WERI-Rb-1 (cell line): ENCODE measurements at regions not wholly inside any gene's neighbourhood (a gene's known extent, or its start where the extent isn't known, plus 50 kb on each side); places are given as distances from the start of the nearest gene placed in this dataset.
"Not testable (repeated sequence)": the region's sequence is repeated elsewhere in the genome, so short reads cannot be mapped to it uniquely, and the experiment has no call there.

Source experiments
- DNase-seq: peaks from one replicate; pipeline ENCODE4 v3.0.0-alpha.2; 2020
- H3K27ac ChIP-seq: fragments of 250-450 bp; sonication (Bioruptor Pico); 2 replicates; pipeline ENCODE4 v1.5.1; 2020; ENCODE audit warnings: mild to moderate bottlenecking, moderate library complexity
- H3K27me3 ChIP-seq: fragments of 250-450 bp; sonication (Bioruptor Pico); 2 replicates; pipeline ENCODE4 v1.5.1; 2021; ENCODE audit warnings: mild to moderate bottlenecking, low read depth, moderate library complexity; ENCODE audit not compliant: insufficient read depth, severe bottlenecking
- H3K36me3 ChIP-seq: fragments of 250-450 bp; sonication (Bioruptor Pico); 2 replicates; pipeline ENCODE4 v1.5.1; 2020; ENCODE audit warnings: mild to moderate bottlenecking, moderate library complexity
- H3K4me3 ChIP-seq: 2 replicates; pipeline ENCODE4 v1.5.1; 2011; ENCODE audit warnings: low read depth, mild to moderate bottlenecking, control low read depth, low read length
- H3K9me3 ChIP-seq: fragments of 250-450 bp; sonication (Bioruptor Pico); 2 replicates; pipeline ENCODE4 v1.5.1; 2021; ENCODE audit warnings: mild to moderate bottlenecking, moderate library complexity; ENCODE audit not compliant: severe bottlenecking
- TF ChIP-seq, protein P1 (sequence below): IDR thresholded peaks from 2 replicates; pipeline ENCODE4 v1.5.1; 2011; ENCODE audit warnings: low read depth, mild to moderate bottlenecking, control low read depth, inconsistent platforms, low read length

DNA sequence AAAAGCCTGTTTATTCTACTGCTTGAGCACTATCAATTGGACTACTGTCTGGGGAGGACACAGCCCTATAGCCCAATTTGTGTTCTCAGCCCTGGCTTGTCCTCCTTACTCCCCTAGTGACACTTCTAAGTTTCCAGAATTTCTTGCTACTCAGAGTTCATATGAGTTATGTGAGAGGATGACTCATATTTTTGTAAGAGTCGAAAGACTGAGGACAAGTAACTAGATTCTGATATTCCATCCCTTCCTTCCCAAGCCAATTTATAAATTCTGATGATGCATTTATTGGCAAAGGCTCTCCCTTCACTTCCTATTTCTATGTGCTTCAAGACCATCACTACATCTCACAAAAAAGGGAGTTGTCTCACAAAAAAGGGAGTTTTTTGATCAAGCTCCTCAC is 422.2 kb upstream of the DEPDC1 start:
- Histone ChIP-seq H3K36me3 (no peaks in the 10 kb centered on the region), H3K27me3 (no peaks in the 10 kb centered on the region), H3K9me3 (no peaks in the 10 kb centered on the region), H3K4me3 (no peak overlapping the region), H3K27ac (no peak overlapping the region)
- TF ChIP-seq, protein P1, sequence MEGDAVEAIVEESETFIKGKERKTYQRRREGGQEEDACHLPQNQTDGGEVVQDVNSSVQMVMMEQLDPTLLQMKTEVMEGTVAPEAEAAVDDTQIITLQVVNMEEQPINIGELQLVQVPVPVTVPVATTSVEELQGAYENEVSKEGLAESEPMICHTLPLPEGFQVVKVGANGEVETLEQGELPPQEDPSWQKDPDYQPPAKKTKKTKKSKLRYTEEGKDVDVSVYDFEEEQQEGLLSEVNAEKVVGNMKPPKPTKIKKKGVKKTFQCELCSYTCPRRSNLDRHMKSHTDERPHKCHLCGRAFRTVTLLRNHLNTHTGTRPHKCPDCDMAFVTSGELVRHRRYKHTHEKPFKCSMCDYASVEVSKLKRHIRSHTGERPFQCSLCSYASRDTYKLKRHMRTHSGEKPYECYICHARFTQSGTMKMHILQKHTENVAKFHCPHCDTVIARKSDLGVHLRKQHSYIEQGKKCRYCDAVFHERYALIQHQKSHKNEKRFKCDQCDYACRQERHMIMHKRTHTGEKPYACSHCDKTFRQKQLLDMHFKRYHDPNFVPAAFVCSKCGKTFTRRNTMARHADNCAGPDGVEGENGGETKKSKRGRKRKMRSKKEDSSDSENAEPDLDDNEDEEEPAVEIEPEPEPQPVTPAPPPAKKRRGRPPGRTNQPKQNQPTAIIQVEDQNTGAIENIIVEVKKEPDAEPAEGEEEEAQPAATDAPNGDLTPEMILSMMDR: no peak
- no peak for DNase-seq

GRCh38 chr1:68923475-68924088 is 426.7 kb upstream of the DEPDC1 start:
- not testable (repeated sequence) for H3K27me3 ChIP-seq, H3K36me3 ChIP-seq, H3K4me3 ChIP-seq, H3K9me3 ChIP-seq, DNase-seq, H3K27ac ChIP-seq

DNA sequence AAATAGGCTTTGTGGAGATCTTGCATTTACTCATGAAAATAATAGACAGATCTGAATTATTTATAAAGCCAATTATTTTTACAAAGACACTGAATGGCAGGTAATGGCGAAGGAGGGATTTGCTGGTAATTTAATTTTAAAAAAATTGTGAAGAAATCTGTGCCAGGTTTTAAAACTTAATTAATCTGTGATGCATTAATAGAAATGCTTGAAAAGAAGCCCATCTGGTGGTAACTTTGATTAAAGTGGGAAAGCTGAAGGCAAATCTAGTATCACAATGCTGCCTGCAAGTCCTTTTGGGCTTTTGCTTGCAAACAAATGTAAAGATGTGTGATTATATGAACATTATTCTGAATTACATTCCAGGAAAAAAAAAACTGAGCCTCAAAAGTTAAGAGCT is 433.2 kb upstream of the DEPDC1 start:
- no peaks in the 10 kb centered on the region for H3K36me3 ChIP-seq
- no peak overlapping the region for H3K27ac ChIP-seq
- H3K4me3 ChIP-seq: no peak overlapping the region
- H3K9me3 ChIP-seq: no peaks in the 10 kb centered on the region
- TF ChIP-seq, protein P1: no peak
- DNase-seq: no peak
- no peaks in the 10 kb centered on the region for H3K27me3 ChIP-seq

GRCh38 chr1:68936530-68936929 is 439.6 kb upstream of the DEPDC1 start:
- TF ChIP-seq, protein P1: no peak
- H3K27ac ChIP-seq: no peak overlapping the region
- no peaks in the 10 kb centered on the region for H3K27me3 ChIP-seq
- H3K4me3 ChIP-seq: no peak overlapping the region
- H3K36me3 ChIP-seq: no peaks in the 10 kb centered on the region
- DNase-seq: no peak
- H3K9me3 ChIP-seq: no peaks in the 10 kb centered on the region

DNA sequence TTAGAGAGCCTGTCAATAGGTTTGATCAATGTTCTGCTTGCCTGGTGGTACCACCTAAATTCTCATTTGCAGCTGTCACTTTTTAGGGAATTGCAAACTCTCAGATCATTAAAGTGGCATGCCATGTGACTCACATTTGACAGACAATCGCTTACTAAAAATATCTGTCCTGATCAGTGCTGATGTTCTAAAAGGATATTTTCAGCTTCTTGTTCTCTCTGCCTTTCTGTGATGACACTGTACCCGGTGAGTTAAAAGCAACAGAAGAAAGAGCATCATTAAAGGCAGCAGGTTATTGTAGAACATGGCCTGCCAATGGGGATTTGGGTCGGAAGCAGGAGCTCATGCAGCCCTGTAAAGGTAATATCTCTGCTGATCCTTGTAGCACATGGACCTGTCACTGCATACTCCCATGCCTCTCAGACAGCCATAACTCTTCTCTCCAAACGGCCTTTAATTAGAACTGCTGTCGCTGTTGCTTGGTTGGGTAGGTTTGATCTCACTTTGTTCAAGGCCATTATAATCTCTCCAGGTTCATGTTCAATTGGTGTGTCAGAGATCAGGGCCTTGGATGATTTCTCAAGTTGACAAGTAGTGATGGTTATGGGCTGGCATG is 441.3 kb upstream of the DEPDC1 start:
- no peaks in the 10 kb centered on the region for H3K9me3 ChIP-seq
- H3K27ac ChIP-seq: no peak overlapping the region
- TF ChIP-seq, protein P1: no peak

GRCh38 chr1:68950036-68950435 is 453.2 kb upstream of the DEPDC1 start:
- DNase-seq: no peak
- Histone ChIP-seq H3K4me3 (no peak overlapping the region), H3K27me3 (no peaks in the 10 kb centered on the region), H3K9me3 (no peaks in the 10 kb centered on the region), H3K36me3 (no peaks in the 10 kb centered on the region), H3K27ac (no peak overlapping the region)
- TF ChIP-seq, protein P1: no peak

More for the DNA sequence above, 441.3 kb upstream of the DEPDC1 start:
- Histone ChIP-seq H3K36me3 (no peaks in the 10 kb centered on the region), H3K27me3 (no peaks in the 10 kb centered on the region), H3K4me3 (no peak overlapping the region)
- DNase-seq: no peak
